RWPE2 (cell line): ENCODE measurements at regions not wholly inside any gene's neighbourhood (a gene's known extent, or its start where the extent isn't known, plus 50 kb on each side); places are given as distances from the start of the nearest gene placed in this dataset.

Experiments
- ATAC-seq: fragments of 200-7000 bp; cut with Tn5 transposase; 3 replicates; pipeline ENCODE4 v1.9.1; 2021; ENCODE audit warnings: low read depth
- DNase-seq: peaks from one replicate; pipeline ENCODE4 v3.0.0-alpha.2; 2020; ENCODE audit warnings: low spot score
- H3K27ac ChIP-seq: fragments of 450-650 bp; 2 replicates; pipeline ENCODE4 v1.5.1; 2017; ENCODE audit warnings: mild to moderate bottlenecking; ENCODE audit not compliant: poor library complexity, severe bottlenecking
- H3K27me3 ChIP-seq: fragments of 250-450 bp; sonication (Bioruptor Pico); 2 replicates; pipeline ENCODE4 v1.5.1; 2021; ENCODE audit warnings: mild to moderate bottlenecking, moderate library complexity; ENCODE audit not compliant: insufficient read depth, poor library complexity, severe bottlenecking
- H3K36me3 ChIP-seq: fragments of 250-450 bp; sonication (Bioruptor Pico); 2 replicates; pipeline ENCODE4 v1.5.1; 2020; ENCODE audit warnings: low read depth, mild to moderate bottlenecking, moderate library complexity
- H3K4me1 ChIP-seq: fragments of 250-450 bp; sonication (Bioruptor Pico); 2 replicates; pipeline ENCODE4 v1.5.1; 2021; ENCODE audit warnings: mild to moderate bottlenecking, moderate library complexity; ENCODE audit not compliant: insufficient read depth, poor library complexity, severe bottlenecking
- H3K4me3 ChIP-seq: fragments of 250-450 bp; sonication (Bioruptor Pico); 2 replicates; pipeline ENCODE4 v1.5.1; 2021; ENCODE audit warnings: mild to moderate bottlenecking, moderate library complexity; ENCODE audit not compliant: severe bottlenecking
- H3K9me3 ChIP-seq: fragments of 250-450 bp; sonication (Bioruptor Pico); 2 replicates; pipeline ENCODE4 v1.5.1; 2021; ENCODE audit warnings: mild to moderate bottlenecking, moderate library complexity; ENCODE audit not compliant: severe bottlenecking
- TF ChIP-seq, protein P1 (sequence below): fragments of 450-650 bp; IDR thresholded peaks from one replicate; pipeline ENCODE4 v1.5.1; 2017; ENCODE audit warnings: mild to moderate bottlenecking, moderate library complexity; ENCODE audit not compliant: poor library complexity, severe bottlenecking

DNA sequence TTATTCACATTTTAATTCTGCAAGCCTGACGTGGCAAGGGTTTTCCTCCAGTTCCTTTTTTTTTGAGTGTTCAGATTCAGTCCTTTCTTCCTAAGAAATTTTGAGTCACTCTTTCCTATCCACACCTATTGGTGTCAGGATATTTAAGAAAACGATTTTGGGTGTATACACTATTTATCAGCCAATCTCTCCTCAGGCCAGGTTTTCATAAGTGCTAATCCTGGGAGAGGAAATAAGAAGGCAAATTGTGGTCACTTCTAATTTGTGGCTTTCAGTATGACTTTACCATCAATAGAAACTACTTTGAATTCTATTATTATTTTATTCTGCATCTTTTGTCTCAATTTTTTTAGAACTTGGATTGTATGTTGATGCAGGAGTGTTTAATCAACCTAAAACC is 174.4 kb downstream of the DSEL start:
- DNase-seq (no peak), ATAC-seq (no peak)
- no peak overlapping the region for H3K4me3 ChIP-seq
- TF ChIP-seq, protein P1, sequence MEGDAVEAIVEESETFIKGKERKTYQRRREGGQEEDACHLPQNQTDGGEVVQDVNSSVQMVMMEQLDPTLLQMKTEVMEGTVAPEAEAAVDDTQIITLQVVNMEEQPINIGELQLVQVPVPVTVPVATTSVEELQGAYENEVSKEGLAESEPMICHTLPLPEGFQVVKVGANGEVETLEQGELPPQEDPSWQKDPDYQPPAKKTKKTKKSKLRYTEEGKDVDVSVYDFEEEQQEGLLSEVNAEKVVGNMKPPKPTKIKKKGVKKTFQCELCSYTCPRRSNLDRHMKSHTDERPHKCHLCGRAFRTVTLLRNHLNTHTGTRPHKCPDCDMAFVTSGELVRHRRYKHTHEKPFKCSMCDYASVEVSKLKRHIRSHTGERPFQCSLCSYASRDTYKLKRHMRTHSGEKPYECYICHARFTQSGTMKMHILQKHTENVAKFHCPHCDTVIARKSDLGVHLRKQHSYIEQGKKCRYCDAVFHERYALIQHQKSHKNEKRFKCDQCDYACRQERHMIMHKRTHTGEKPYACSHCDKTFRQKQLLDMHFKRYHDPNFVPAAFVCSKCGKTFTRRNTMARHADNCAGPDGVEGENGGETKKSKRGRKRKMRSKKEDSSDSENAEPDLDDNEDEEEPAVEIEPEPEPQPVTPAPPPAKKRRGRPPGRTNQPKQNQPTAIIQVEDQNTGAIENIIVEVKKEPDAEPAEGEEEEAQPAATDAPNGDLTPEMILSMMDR, result no peak
- H3K36me3 ChIP-seq, result no peaks in the 10 kb centered on the region
- no peaks in the 10 kb centered on the region for H3K4me1 ChIP-seq
- no peaks in the 10 kb centered on the region for H3K9me3 ChIP-seq
- H3K27me3 ChIP-seq, result no peaks in the 10 kb centered on the region
- no peak overlapping the region for H3K27ac ChIP-seq

DNA sequence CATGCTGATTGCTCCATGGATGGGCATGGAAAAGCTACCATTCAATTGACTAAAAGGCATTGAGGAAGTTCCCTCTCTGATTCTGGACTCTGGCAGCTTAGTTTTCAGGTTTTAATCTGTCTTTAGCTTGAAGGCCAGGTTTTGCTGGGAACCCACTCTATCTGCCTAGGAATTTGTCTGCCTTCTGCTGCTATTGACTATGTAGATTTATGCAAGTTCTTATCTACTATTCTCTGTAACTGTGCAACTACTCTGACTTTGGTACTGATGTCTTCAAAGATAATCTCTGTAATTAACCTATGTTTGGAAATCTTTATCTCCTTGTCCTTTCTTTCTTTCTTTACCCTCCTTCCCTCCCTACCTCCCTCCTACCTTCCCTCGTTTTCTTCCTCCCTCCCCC is 178.8 kb downstream of the DSEL start:
- TF ChIP-seq, protein P1, result no peak
- no peak for ATAC-seq

DNA sequence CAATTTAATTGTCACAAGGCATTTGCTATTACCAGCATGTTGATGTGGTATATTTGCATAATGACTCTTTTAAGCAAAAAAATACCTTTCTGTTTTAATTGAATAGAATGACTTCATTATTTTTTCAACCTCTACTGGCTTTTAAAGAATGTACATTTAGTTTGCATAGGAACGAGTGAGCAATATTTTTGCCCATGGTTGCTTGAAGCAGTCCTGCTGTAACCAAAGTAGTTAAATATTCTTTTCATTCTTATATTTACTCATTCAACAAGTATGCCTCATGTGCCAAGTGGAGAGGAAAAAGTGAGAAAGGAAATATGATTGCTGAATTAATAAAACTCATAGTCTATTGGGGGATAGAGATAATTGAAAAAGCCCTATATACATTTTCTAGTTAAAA is 184.7 kb downstream of the DSEL start:
- H3K9me3 ChIP-seq, result no peaks in the 10 kb centered on the region
- H3K4me3 ChIP-seq, result no peak overlapping the region
- H3K27ac ChIP-seq, result no peak overlapping the region
- no peak for DNase-seq
- H3K4me1 ChIP-seq, result no peaks in the 10 kb centered on the region
- TF ChIP-seq, protein P1, result no peak
- no peaks in the 10 kb centered on the region for H3K36me3 ChIP-seq
- ATAC-seq, result no peak
- no peaks in the 10 kb centered on the region for H3K27me3 ChIP-seq

More for the DNA sequence above, 178.8 kb downstream of the DSEL start:
- H3K27me3 ChIP-seq, result no peaks in the 10 kb centered on the region
- no peaks in the 10 kb centered on the region for H3K36me3 ChIP-seq
- no peak overlapping the region for H3K4me3 ChIP-seq
- no peak overlapping the region for H3K27ac ChIP-seq
- no peaks in the 10 kb centered on the region for H3K9me3 ChIP-seq
- DNase-seq, result no peak
- no peaks in the 10 kb centered on the region for H3K4me1 ChIP-seq

DNA sequence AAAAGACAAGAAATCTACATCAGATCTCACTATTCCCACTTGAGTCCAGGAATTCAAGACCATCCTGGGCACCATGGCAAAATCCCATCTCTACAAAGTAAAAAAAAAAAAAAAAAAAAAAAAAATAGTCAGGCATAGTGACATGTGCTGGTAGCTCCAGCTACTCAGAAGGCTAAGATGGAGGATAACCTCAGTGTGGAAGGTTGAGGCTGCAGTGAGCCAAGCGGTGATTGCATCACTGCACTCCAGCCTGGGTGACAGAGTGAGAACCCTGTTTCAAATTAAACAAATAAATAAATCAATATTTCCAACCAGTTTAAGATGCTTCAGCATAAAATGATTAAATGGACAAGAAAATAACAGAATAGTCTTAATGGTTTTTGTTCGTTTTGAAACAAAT is 197.4 kb downstream of the DSEL start:
- DNase-seq, result no peak
- H3K27me3 ChIP-seq, result no peaks in the 10 kb centered on the region
- no peaks in the 10 kb centered on the region for H3K9me3 ChIP-seq
- no peaks in the 10 kb centered on the region for H3K36me3 ChIP-seq
- no peak for ATAC-seq
- H3K4me1 ChIP-seq, result no peaks in the 10 kb centered on the region
- TF ChIP-seq, protein P1, result no peak
- no peak overlapping the region for H3K27ac ChIP-seq
- no peak overlapping the region for H3K4me3 ChIP-seq

DNA sequence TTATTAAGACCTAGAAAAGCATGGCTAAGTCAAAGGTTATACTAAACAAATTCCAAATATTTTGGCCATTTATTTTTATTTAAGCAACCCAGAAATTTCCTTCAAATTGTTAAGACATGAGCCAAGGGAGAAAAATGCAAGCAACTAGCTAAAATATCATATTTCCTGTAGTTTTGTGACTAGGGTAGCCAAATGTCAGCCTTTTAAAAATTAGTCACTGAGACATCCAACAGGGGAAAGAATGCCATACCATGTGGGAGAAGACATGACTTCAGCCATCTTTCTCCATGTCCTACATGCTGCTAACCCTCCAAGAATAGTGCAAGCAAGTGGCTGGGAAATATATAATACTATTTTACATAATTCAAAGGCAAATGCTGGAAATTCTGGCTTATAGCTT is 197.9 kb downstream of the DSEL start:
- no peaks in the 10 kb centered on the region for H3K9me3 ChIP-seq
- no peak for DNase-seq
- no peak overlapping the region for H3K4me3 ChIP-seq
- H3K27ac ChIP-seq, result no peak overlapping the region
- ATAC-seq, result no peak
- no peaks in the 10 kb centered on the region for H3K27me3 ChIP-seq
- no peaks in the 10 kb centered on the region for H3K4me1 ChIP-seq
- H3K36me3 ChIP-seq, result no peaks in the 10 kb centered on the region
- TF ChIP-seq, protein P1, result no peak
